EL (cell line): ENCODE measurements at regions not wholly inside any gene's neighbourhood (a gene's known extent, or its start where the extent isn't known, plus 50 kb on each side); places are given as distances from the start of the nearest gene placed in this dataset.
"Not testable (repeated sequence)": the region's sequence is repeated elsewhere in the genome, so short reads cannot be mapped to it uniquely, and the experiment has no call there.

Source experiments
- DNase-seq: peaks from one replicate; pipeline ENCODE4 v3.0.0-alpha.2; 2016

GRCh38 chr6:141874930-141875602 lies 257.7 kb upstream of the GJE1 start:
- peak; percentile 29 for DNase-seq

- not testable (repeated sequence) for DNase-seq
Observed at GRCh38 chr6:141869509-141869908, 263.2 kb upstream of the GJE1 start.

- no peak for DNase-seq
Observed at GRCh38 chr6:141867767-141868166, 265.0 kb upstream of the GJE1 start.

GRCh38 chr6:141866731-141867497 lies 265.8 kb upstream of the GJE1 start:
- no peak for DNase-seq

- no peak for DNase-seq
Observed at GRCh38 chr6:141851063-141851462, 281.7 kb upstream of the GJE1 start.

- DNase-seq: peak; percentile 59
Observed at GRCh38 chr6:141848029-141848890, 284.5 kb upstream of the GJE1 start.

- DNase-seq: no peak
Observed at GRCh38 chr6:141846639-141847038, 286.1 kb upstream of the GJE1 start.

GRCh38 chr6:141843178-141843834 lies 289.4 kb upstream of the GJE1 start:
- DNase-seq: no peak

- DNase-seq: no peak
Observed at GRCh38 chr6:141833001-141833655, 299.6 kb upstream of the GJE1 start.

- no peak for DNase-seq
Observed at GRCh38 chr6:141830530-141830929, 302.2 kb upstream of the GJE1 start.

- no peak for DNase-seq
Observed at GRCh38 chr6:141829566-141830360, 303.0 kb upstream of the GJE1 start.

GRCh38 chr6:141824350-141824749 lies 308.4 kb upstream of the GJE1 start:
- DNase-seq: no peak

- not testable (repeated sequence) for DNase-seq
Observed at GRCh38 chr6:141815039-141815438, 317.7 kb upstream of the GJE1 start.

GRCh38 chr6:141809901-141810300 lies 322.8 kb upstream of the GJE1 start:
- peak; percentile 70 for DNase-seq

- DNase-seq: no peak
Observed at GRCh38 chr6:141808662-141809061, 324.1 kb upstream of the GJE1 start.

- DNase-seq: not testable (repeated sequence)
Observed at GRCh38 chr6:141800973-141801372, 331.8 kb upstream of the GJE1 start.

- DNase-seq: no peak
Observed at GRCh38 chr6:141790921-141791320, 341.8 kb upstream of the GJE1 start.

GRCh38 chr6:141788096-141788495 lies 344.6 kb upstream of the GJE1 start:
- DNase-seq: no peak

- no peak for DNase-seq
Observed at GRCh38 chr6:141783585-141783984, 349.1 kb upstream of the GJE1 start.

GRCh38 chr6:141780296-141780695 lies 352.4 kb upstream of the GJE1 start:
- no peak for DNase-seq

GRCh38 chr6:141764388-141764787 lies 368.3 kb upstream of the GJE1 start:
- DNase-seq: no peak

GRCh38 chr6:141758430-141758829 lies 374.3 kb upstream of the GJE1 start:
- DNase-seq: no peak
